NCI-H2227 (cell line): ENCODE measurements at regions not wholly inside any gene's neighbourhood (a gene's known extent, or its start where the extent isn't known, plus 50 kb on each side); places are given as distances from the start of the nearest gene placed in this dataset.

Experiments used
- DNase-seq: peaks from one replicate; lab custom pipeline; 2025; ENCODE audit not compliant: unreplicated experiment; lab: John Stamatoyannopoulos, UW

DNA sequence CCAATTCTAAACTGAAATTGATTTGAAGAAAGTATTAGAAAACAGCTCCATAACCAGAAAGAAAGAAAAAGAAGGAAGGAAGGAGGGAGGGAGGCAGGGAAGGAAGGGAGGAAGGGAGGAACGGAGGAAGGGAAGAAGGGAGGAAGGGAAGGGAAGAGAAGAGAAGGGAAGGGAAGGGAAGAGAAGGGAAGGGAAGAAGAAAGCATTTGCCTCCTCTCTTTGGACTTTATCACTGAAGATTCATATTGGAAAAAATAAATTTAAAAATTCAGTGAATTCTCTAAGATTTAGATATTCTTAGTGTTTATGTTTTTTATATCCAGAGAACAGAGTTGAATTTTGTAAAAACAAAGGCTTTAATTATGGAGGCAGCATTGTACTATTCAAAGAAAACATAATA is 68.5 kb upstream of the NXT1 start:
- no peak for DNase-seq

GRCh38 chr20:23279836-23280235 is 70.8 kb upstream of the NXT1 start:
- no peak for DNase-seq

DNA sequence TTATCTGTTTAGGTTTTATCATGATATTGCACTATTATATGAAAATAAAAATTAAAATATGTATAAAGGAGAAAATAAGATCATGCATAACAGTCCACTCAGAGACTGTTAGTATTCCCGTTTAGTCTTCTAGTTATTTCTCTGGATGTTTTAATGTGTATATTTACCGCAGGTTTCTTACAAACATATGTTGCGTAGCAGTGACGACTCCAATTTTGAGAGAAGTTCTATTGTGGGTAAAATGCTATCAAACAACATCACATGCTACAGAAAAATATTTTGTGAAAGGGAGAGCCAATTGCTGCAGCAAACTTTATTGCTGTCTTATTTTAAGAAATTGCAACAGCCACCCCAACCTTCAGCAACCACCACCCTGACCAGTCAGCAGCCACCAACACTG is 72.4 kb upstream of the NXT1 start:
- DNase-seq: no peak

DNA sequence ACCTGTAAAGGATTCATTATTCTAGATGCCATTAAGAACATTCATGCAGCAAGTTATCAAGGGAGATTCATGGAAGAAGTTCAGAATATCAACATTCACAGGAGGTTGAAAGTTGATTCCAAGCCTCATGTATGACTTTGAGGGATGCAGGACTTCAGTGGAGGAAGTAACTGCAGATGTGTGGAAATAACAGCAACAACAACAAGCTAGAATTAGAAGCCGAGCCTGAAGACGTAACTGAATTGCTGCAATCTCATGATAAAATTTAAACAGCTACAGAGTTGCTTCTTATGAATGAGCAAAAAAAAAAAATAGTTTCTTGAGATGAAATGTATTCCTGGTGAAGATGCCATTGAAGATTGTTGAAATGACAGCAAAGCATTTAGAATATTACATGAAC is 73.3 kb upstream of the NXT1 start:
- DNase-seq: no peak

DNA sequence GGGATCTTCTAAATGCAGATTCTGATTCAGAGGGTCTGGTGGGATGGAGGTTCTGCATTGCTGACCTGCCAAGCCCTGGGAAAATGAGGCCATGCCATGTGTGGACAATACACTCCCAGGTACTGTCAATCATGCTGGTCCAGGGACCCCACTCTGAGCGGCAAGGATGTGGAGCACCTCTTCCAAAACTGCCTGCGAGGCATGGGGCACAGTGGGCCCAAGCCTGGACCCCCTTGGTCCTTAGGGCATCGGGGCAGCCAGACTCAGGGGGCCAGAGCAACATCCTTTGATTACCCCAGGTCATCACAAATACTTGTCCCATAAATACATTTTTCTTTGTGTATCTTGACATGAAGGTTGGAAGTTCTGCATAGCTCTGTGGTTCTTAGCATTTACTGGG is 76.8 kb upstream of the NXT1 start:
- no peak for DNase-seq

GRCh38 chr20:23272176-23273029 is 78.2 kb upstream of the NXT1 start:
- no peak for DNase-seq

DNA sequence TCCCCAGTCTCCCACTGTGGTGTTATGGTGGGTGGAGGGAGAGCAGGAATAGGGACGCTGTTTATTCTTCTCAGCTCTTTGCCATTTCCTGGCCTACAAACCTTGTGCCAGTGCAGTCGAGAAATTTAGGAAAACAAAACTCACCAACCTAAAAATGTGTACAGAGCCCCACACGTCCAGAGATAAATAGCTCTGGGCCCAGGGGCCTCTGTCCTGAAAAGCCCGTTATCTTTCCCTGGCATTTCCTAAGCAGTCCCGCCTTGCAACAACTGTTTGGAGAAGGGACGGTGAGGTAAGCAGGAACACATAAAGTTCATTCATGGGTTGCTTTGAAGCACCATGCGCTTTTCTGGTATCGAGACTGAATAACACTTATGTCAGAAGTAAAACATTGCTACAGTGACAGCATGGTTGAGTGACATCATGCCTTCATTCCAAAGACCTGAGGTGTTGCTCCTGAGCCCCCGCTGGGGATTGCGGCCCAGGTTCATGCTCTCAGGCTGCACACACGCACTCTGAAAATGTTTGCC is 80.1 kb upstream of the NXT1 start:
- DNase-seq: no peak

- no peak for DNase-seq
Measured at GRCh38 chr20:23269954-23270353, 80.6 kb upstream of the NXT1 start.

DNA sequence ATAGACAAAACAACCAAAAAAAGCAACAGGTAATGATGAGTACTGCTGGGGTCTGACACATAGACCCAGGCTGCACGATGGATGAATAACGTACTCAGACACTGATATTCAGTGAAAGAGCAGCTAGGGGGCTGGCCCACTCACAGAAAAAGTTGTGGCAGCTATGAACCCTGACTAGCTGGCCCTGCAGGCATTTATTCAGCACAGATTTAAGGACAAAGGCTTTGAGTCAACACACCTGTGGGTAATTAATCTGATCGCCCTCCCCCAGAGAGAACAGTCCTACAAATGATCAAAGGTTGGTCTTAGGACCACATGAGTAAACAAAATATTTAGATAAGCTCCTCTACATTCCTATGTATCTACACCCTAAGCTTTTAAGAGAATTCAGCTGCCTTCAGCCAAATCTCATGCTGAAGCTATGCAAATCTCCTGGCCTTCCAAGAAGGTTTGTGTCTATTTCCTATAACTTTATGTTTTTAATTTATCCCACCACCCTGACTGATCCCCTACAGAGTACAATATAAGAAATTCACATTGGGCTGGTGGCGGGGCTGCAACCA is 81.7 kb upstream of the NXT1 start:
- DNase-seq: no peak

DNA sequence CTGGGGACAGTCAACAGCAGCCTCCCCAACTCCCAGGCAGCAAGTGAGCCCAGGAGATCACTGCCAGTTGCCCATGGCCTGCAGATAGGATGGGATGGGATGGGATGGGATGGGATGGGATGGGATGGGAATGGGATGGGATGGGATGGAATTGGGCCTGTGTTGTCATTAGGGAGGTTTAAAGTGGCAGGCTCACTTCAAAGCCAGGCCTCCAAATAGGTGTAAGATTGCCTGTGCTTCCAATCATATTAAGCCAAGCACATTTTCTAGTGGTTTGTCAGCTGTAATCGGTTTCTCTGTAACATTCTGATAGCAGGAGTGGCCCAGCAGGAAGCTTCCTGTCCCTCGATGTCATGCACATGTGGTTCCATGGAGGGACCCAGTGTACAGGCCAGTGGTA is 82.7 kb upstream of the NXT1 start:
- no peak for DNase-seq

- DNase-seq: no peak
Measured at GRCh38 chr20:23266530-23267398, 83.8 kb upstream of the NXT1 start.

GRCh38 chr20:23265226-23265625 is 85.4 kb upstream of the NXT1 start:
- no peak for DNase-seq

- no peak for DNase-seq
Measured at GRCh38 chr20:23264545-23264944, 86.0 kb upstream of the NXT1 start.

- DNase-seq: no peak
Measured at GRCh38 chr20:23260181-23260840, 90.3 kb upstream of the NXT1 start.

DNA sequence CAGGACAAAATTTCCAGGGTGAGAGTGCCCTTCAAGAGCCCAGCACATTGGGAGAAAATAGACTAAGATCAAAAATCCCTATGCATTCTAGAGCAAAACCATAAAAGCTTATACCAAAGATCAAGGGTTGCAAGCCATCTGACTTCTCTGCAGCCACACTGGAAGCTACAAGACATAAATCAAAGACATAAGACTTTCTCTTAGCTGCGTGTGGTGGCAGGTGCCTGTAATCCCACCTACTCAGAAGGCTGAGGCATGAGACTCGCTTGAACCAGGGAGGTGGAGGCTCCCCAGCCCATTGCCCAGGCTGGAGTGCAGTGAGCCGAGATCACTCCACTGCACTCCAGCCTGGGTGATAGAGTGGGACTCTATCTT is 91.9 kb upstream of the NXT1 start:
- DNase-seq: no peak

DNA sequence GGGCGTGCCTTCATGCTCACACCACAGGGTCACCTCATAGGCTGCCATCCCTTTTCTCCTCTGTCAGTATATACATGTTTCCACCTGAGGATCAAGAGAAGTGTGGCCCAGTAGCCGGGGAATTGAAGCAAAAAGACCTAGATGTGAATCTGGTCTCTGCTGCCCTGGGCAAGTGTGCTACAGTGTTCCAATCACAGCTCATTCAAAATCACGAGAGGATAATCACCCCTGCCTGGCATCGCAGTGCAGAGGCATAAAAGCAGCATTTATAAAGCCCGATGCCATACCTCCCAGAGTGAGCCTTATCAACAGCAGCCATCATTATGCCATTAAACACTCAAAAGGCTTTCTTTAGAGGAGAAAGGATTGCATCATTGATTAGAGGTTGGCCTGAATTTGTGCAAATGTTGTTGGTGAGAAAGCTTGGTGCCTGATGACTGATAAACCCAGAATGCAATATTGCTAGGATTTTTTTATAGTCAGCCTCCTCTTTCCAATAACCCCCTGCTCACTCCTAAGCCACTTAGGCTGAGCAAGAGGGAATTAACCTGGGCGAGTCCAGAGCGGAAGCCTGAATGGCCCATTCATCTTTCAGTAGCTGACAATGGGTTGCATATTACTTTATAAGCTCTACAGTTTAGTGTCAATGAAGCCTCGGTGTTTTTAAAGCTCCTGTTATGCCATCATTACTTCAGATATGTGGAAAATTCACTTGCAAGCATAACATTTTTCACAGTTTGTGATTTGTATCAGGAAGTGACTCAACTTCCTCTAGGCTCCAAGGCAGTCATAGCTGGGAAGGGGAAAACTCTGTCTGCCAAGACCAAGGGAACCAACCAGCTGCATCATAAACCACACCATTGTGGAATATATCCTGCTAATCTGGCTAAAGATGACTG is 92.5 kb upstream of the NXT1 start:
- peak; percentile 21 for DNase-seq

- DNase-seq: no peak
Measured at GRCh38 chr20:23257106-23257761, 93.4 kb upstream of the NXT1 start.

DNA sequence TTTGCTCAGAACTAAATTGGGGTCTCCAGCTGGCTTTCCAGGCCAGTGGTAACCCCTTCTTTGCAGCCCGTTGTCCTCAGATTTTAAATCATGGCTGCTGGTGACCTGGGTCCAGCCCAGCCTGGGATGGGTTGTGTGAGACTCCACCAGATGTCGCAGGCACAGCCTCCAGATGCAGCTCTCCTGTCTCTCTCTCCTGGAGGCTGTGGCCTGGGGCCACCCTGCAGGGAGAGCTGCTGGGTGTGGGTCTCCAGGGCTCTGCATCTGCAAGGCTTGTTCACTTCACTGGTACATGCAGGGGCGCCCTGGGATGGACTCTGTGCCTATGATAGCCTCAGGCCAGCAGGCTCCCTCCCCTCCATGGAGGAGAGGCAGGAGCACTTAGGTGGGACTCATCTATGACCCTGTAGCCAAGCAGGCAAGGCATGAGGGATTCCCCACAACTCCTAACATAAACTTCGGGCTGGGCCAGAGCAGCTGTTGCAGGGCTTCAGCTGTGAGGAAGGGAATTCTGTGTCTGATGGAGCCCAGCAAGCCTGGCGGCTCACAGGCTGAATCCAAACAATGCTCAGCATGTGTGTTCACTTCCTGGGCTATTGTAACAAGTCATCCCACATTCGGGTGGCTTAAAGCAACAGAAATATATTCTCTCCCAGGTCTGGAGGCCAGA is 94.7 kb upstream of the NXT1 start:
- DNase-seq: no peak

DNA sequence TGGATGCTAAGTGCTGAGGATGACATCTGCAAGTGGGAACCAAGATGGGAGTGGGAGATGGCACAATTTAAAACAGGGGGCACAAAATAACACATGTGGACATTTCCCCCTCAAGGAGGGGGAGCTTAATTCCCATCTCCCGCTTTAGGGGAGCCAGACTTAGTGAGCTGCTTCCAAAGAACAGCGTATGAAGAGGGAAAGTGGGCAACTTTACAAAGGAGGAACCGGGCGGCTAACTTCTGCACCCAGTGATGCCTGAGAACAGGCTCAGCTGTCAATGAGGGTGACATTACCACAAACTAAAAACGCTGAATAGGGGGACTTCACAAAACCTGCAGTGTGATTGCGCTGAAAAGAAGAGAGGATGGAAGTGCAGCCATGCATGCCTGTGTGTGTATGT is 95.5 kb upstream of the NXT1 start:
- no peak for DNase-seq
